GM12872 (cell line): ENCODE measurements at regions not wholly inside any gene's neighbourhood (a gene's known extent, or its start where the extent isn't known, plus 50 kb on each side); places are given as distances from the start of the nearest gene placed in this dataset.

Experiments
- CTCF ChIP-seq: IDR thresholded peaks from 3 replicates; pipeline ENCODE4 v1.5.1; 2011; ENCODE audit warnings: low read depth, mild to moderate bottlenecking, low read length, moderate library complexity; ENCODE audit not compliant: insufficient read depth

GRCh38 chr1:90155721-90156487, 161.0 kb downstream of the ZNF326 start:
- no peak for TF ChIP-seq CTCF

- no peak for TF ChIP-seq CTCF
These were observed 159.8 kb downstream of the ZNF326 start for GRCh38 chr1:90154711-90155110.

- TF ChIP-seq CTCF = 0 out of 3 replicates have a peak, but pooled peaks have one; percentile 2
These were observed 154.2 kb downstream of the ZNF326 start for GRCh38 chr1:90149101-90149500.

GRCh38 chr1:90147093-90147492, 152.2 kb downstream of the ZNF326 start:
- TF ChIP-seq CTCF = no peak

GRCh38 chr1:90144820-90145219, 149.9 kb downstream of the ZNF326 start:
- TF ChIP-seq CTCF = no peak

GRCh38 chr1:90143591-90143990, 148.7 kb downstream of the ZNF326 start:
- TF ChIP-seq CTCF = no peak

GRCh38 chr1:90142697-90143096, 147.8 kb downstream of the ZNF326 start:
- TF ChIP-seq CTCF = no peak

- TF ChIP-seq CTCF = no peak
These were observed 144.9 kb downstream of the ZNF326 start for GRCh38 chr1:90139837-90140236.
